ENCODE measurements at regions not wholly inside any gene's neighbourhood (a gene's known extent, or its start where the extent isn't known, plus 50 kb on each side); places are given as distances from the start of the nearest gene placed in this dataset.
"Not testable (repeated sequence)": the region's sequence is repeated elsewhere in the genome, so short reads cannot be mapped to it uniquely, and the experiment has no call there.

DNA sequence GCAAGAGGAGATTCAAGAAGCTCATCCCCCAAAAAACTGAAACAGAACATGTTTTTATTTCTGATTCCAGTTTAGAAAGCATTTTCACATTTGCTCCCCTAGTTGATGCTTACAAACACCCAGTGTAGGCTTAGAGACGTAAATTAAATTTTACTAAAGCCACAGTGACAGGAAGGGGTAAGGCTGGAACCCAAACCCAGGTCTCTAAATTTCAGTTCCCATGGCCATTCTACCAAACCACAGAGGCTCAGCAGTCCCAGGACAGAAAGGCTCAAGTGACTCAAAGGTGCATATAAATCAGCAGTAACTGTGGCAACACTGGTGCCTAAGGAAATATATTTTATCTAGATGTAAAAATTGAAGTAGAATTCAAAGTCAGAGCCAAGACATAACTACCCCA lies 128.7 kb downstream of the CEP120 start:
- Mint-ChIP-seq H3K36me3 (no peaks in the 10 kb centered on the region), H3K9me3 (no peaks in the 10 kb centered on the region), H3K4me3 (no peak overlapping the region), H3K27me3 (peaks cover 0 to 23% of the 10 kb centered on the region in 2 donors), H3K27ac (no peak overlapping the region), H3K4me1 (ENCODE audit: low read depth in 2 of 2) (no peaks in the 10 kb centered on the region)
- no peak for ATAC-seq
- DNase-seq (ENCODE audit: low spot score): no peak

GRCh38 chr5:123289210-123289609 lies 134.0 kb downstream of the CEP120 start:
- no peak overlapping the region for H3K4me3 Mint-ChIP-seq
- no peaks in the 10 kb centered on the region for H3K9me3 Mint-ChIP-seq
- DNase-seq (ENCODE audit: low spot score) (no peak), ATAC-seq (no peak)
- H3K36me3 Mint-ChIP-seq: no peaks in the 10 kb centered on the region
- H3K27me3 Mint-ChIP-seq: peaks cover 20 to 44% of the 10 kb centered on the region in 2 donors
- no peak overlapping the region for H3K27ac Mint-ChIP-seq
- no peaks in the 10 kb centered on the region for H3K4me1 Mint-ChIP-seq (ENCODE audit: low read depth in 2 of 2)

DNA sequence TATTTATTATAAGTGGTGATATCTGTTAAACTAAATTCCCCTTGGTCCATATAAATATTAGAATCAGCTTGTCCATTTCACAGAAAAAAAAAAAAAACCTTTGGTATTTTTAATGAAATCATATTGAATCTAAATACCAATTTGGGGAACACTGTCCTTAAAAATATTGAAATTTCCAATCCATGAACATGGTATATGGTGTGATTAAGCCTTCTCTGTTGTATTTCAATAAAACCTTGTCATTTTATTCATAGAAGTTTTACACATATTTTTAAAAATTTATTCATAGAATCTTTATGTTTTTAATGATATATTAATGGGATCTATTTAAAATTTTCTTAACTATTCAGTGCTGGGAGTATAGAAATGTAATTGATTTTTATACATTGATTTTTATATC lies 135.3 kb downstream of the CEP120 start:
- H3K9me3 Mint-ChIP-seq: no peaks in the 10 kb centered on the region
- H3K4me3 Mint-ChIP-seq: no peak overlapping the region
- H3K27me3 Mint-ChIP-seq: peaks cover 23 to 55% of the 10 kb centered on the region in 2 donors
- H3K36me3 Mint-ChIP-seq: no peaks in the 10 kb centered on the region
- no peak overlapping the region for H3K27ac Mint-ChIP-seq
- ATAC-seq (no peak), DNase-seq (ENCODE audit: low spot score) (no peak)
- H3K4me1 Mint-ChIP-seq (ENCODE audit: low read depth in 2 of 2): no peaks in the 10 kb centered on the region

- Mint-ChIP-seq H3K36me3 (no peaks in the 10 kb centered on the region), H3K4me3 (no peak overlapping the region), H3K27me3 (peaks cover 25 to 65% of the 10 kb centered on the region in 2 donors), H3K4me1 (ENCODE audit: low read depth in 2 of 2) (no peaks in the 10 kb centered on the region), H3K9me3 (no peaks in the 10 kb centered on the region), H3K27ac (no peak overlapping the region)
- ATAC-seq: no peak
- DNase-seq (ENCODE audit: low spot score): no peak
Measured at GRCh38 chr5:123286891-123287290, 136.3 kb downstream of the CEP120 start.

- Mint-ChIP-seq H3K27me3 (peaks cover 25 to 59% of the 10 kb centered on the region in 2 donors), H3K27ac (no peak overlapping the region), H3K4me3 (no peak overlapping the region), H3K9me3 (no peaks in the 10 kb centered on the region), H3K4me1 (ENCODE audit: low read depth in 2 of 2) (no peaks in the 10 kb centered on the region), H3K36me3 (no peaks in the 10 kb centered on the region)
- DNase-seq (ENCODE audit: low spot score) (no peak), ATAC-seq (no peak)
Measured at GRCh38 chr5:123285122-123286023, 137.8 kb downstream of the CEP120 start.

DNA sequence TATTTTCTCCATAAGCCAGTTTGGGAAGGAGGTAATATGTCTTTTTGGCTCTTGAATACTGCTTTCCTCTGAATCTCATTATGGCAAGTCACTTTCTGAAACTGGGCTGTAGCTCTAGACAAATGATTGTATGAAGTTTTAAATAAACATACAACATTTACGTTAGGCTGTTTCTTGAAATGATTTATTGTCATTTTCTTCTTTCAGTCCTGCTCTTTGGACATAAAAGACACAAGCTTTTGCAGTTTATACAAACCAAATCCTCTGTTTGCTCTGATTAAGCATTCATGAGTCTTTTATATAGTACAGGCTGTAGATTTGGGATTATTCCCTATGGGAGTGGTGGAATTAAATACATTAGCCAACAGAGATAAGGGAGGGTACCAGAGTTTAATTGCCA lies 139.7 kb downstream of the CEP120 start:
- Mint-ChIP-seq H3K4me3 (no peak overlapping the region), H3K9me3 (no peaks in the 10 kb centered on the region), H3K4me1 (ENCODE audit: low read depth in 2 of 2) (no peaks in the 10 kb centered on the region), H3K27ac (no peak overlapping the region), H3K27me3 (peaks cover 28 to 58% of the 10 kb centered on the region in 2 donors), H3K36me3 (no peaks in the 10 kb centered on the region)
- DNase-seq (ENCODE audit: low spot score): no peak
- no peak for ATAC-seq

DNA sequence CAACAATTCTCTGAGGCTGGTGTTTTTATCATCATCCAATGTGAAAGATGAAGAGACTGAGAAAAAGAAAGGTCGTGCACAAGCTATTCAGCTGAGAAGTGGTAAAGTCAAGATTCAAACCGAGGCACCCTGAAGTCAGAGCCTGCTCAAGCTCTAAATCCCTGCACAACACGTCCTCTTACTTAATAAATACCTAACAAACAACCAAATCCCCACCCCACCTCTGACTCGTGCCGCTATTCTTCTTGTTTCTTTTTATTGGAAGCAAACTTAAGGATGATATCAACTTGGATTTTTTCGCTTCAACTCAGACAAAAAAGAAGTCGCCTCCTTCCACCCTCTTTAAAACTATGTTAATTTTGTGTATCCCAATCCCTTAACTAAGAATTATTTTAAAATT lies 140.2 kb downstream of the CEP120 start:
- Mint-ChIP-seq H3K27ac (no peak overlapping the region), H3K36me3 (no peaks in the 10 kb centered on the region), H3K4me3 (no peak overlapping the region), H3K27me3 (peaks cover 28 to 58% of the 10 kb centered on the region in 2 donors), H3K4me1 (ENCODE audit: low read depth in 2 of 2) (no peaks in the 10 kb centered on the region), H3K9me3 (no peaks in the 10 kb centered on the region)
- DNase-seq (ENCODE audit: low spot score) (no peak), ATAC-seq (no peak)

DNA sequence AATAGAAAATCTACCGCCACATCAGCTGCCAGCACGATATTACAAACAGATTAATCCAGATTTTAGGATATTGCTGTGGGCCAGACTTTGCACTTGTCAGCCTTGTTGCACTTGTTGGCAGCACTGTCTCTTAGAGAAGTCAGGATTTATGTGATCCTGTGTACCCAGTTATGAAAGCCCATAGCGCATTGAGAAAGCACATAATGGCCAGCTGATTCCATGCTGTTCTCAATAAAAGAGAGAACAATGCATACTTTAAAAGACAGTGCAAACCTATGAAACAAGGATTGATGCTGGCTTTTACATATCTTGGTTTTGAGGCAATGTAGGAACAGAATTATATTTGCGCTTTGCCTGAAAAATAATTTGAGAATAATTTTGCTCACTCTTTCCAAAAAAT lies 140.8 kb downstream of the CEP120 start:
- peaks cover 28 to 56% of the 10 kb centered on the region in 2 donors for H3K27me3 Mint-ChIP-seq
- no peaks in the 10 kb centered on the region for H3K9me3 Mint-ChIP-seq
- DNase-seq (ENCODE audit: low spot score) (no peak), ATAC-seq (no peak)
- H3K36me3 Mint-ChIP-seq: no peaks in the 10 kb centered on the region
- H3K27ac Mint-ChIP-seq: no peak overlapping the region
- H3K4me3 Mint-ChIP-seq: no peak overlapping the region
- no peaks in the 10 kb centered on the region for H3K4me1 Mint-ChIP-seq (ENCODE audit: low read depth in 2 of 2)

GRCh38 chr5:123280854-123281253 lies 142.3 kb downstream of the CEP120 start:
- H3K4me3 Mint-ChIP-seq; DNase-seq (ENCODE audit: low spot score); ATAC-seq; H3K27ac Mint-ChIP-seq; H3K9me3 Mint-ChIP-seq; H3K4me1 Mint-ChIP-seq (ENCODE audit: low read depth in 2 of 2); H3K36me3 Mint-ChIP-seq: not testable (repeated sequence)
- H3K27me3 Mint-ChIP-seq: peaks cover 16 to 40% of the 10 kb centered on the region in 2 donors

GRCh38 chr5:123279136-123279535 lies 144.1 kb downstream of the CEP120 start:
- peaks cover 8 to 29% of the 10 kb centered on the region in 2 donors for H3K27me3 Mint-ChIP-seq
- H3K9me3 Mint-ChIP-seq: no peaks in the 10 kb centered on the region
- H3K4me1 Mint-ChIP-seq (ENCODE audit: low read depth in 2 of 2): no peaks in the 10 kb centered on the region
- H3K27ac Mint-ChIP-seq: no peak overlapping the region
- no peak overlapping the region for H3K4me3 Mint-ChIP-seq
- ATAC-seq (no peak), DNase-seq (ENCODE audit: low spot score) (no peak)
- no peaks in the 10 kb centered on the region for H3K36me3 Mint-ChIP-seq

DNA sequence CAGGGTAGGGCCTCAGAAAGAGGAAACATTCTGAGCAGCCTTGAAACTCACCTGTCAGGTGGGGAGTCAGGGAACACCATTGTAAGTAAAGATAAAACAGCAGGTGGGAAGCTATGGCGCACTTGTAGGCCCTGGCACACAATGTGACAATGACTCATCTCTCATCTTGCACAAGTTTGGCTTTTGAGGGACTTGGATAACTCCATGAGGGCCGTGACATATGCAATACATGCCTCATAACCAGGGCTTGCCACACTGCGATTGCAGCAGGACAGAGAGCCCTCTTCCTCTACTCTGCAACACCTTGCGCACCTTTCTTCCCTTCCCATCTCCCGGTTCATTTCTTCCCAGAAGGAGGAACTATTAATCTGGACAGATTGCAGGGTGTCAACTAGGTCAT lies 144.9 kb downstream of the CEP120 start:
- Mint-ChIP-seq H3K4me1 (ENCODE audit: low read depth in 2 of 2) (no peaks in the 10 kb centered on the region), H3K4me3 (no peak overlapping the region), H3K27ac (no peak overlapping the region), H3K27me3 (peaks cover 8 to 22% of the 10 kb centered on the region in 2 donors), H3K36me3 (no peaks in the 10 kb centered on the region), H3K9me3 (no peaks in the 10 kb centered on the region)
- DNase-seq (ENCODE audit: low spot score) (no peak), ATAC-seq (no peak)

GRCh38 chr5:123273984-123274383 lies 149.2 kb downstream of the CEP120 start:
- H3K4me3 Mint-ChIP-seq: no peak overlapping the region
- no peaks in the 10 kb centered on the region for H3K4me1 Mint-ChIP-seq (ENCODE audit: low read depth in 2 of 2)
- no peak for DNase-seq (ENCODE audit: low spot score)
- no peak overlapping the region for H3K27ac Mint-ChIP-seq
- no peak for ATAC-seq
- H3K27me3 Mint-ChIP-seq: no peaks in the 10 kb centered on the region
- no peaks in the 10 kb centered on the region for H3K9me3 Mint-ChIP-seq
- H3K36me3 Mint-ChIP-seq: no peaks in the 10 kb centered on the region

DNA sequence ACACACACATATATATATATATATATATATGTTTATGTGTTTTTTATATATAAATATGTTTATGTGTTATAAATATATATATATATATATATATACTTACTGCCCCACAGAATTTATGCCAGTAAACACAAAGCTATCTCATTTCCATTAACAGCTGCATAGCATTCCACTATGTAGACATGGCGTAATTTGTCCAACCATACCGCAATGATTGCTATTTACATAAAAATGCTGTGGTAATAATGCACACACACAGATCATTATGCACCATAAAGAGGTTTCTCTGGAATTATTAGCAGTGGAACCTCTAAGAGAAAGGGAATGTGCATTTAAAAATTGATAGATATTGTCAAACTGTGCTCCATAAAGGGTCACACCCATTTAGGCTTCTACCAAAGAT lies 150.1 kb downstream of the CEP120 start:
- no peak overlapping the region for H3K4me3 Mint-ChIP-seq
- H3K27me3 Mint-ChIP-seq: no peaks in the 10 kb centered on the region
- H3K36me3 Mint-ChIP-seq: no peaks in the 10 kb centered on the region
- ATAC-seq (no peak), DNase-seq (ENCODE audit: low spot score) (no peak)
- no peaks in the 10 kb centered on the region for H3K4me1 Mint-ChIP-seq (ENCODE audit: low read depth in 2 of 2)
- H3K27ac Mint-ChIP-seq: no peak overlapping the region
- no peaks in the 10 kb centered on the region for H3K9me3 Mint-ChIP-seq

DNA sequence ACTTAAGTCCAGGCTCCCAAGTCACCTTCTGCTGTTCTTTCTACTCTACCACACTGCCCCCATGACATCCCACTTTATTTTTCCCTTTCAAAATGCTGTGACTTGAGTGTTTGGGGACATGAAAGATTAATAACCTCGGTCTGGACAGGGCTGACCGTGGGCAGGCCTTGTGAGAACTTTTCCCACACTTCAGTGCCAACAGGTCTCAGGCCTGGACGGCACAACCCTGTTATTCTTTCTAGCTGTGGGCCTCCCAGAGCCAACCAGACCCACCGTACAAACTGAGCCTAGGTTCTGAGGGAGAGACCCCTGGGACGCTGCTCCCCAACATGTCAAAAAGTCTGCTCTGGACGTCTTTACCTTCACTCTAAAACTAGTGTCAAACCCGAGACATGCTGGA lies 153.4 kb downstream of the CEP120 start:
- ATAC-seq (no peak), DNase-seq (ENCODE audit: low spot score) (no peak)
- Mint-ChIP-seq H3K4me1 (ENCODE audit: low read depth in 2 of 2) (no peaks in the 10 kb centered on the region), H3K36me3 (no peaks in the 10 kb centered on the region), H3K27me3 (no peaks in the 10 kb centered on the region), H3K4me3 (no peak overlapping the region), H3K9me3 (no peaks in the 10 kb centered on the region), H3K27ac (no peak overlapping the region)

GRCh38 chr5:123269436-123269835 lies 153.8 kb downstream of the CEP120 start:
- DNase-seq (ENCODE audit: low spot score) (no peak), ATAC-seq (no peak)
- Mint-ChIP-seq H3K27ac (no peak overlapping the region), H3K4me1 (ENCODE audit: low read depth in 2 of 2) (no peaks in the 10 kb centered on the region), H3K36me3 (no peaks in the 10 kb centered on the region), H3K4me3 (no peak overlapping the region), H3K27me3 (no peaks in the 10 kb centered on the region), H3K9me3 (no peaks in the 10 kb centered on the region)

All from natural killer cell treated with Interleukin-12 subunit alpha and Interleukin-12 subunit beta and Interleukin-15 and Interleukin-18, amount 100 ng/mL, for 72 hours (primary cell).